GM12878 (cell line): ENCODE measurements at regions not wholly inside any gene's neighbourhood (a gene's known extent, or its start where the extent isn't known, plus 50 kb on each side); places are given as distances from the start of the nearest gene placed in this dataset.

Source experiments
- ESRRA ChIP-seq: IDR thresholded peaks from 2 replicates; pipeline ENCODE4 v1.6.1; 2012; ENCODE audit warnings: mild to moderate bottlenecking, low read length, improper control_type of control experiment
- POLR2AphosphoS5 ChIP-seq: IDR thresholded peaks from 2 replicates; pipeline ENCODE4 v1.6.1; 2011; ENCODE audit warnings: mild to moderate bottlenecking, low read length, inconsistent platforms
- RAD51 ChIP-seq: fragments of 450-650 bp; IDR thresholded peaks from 2 replicates; pipeline ENCODE4 v1.6.1; 2016; ENCODE audit warnings: moderate library complexity, mild to moderate bottlenecking, inconsistent platforms

DNA sequence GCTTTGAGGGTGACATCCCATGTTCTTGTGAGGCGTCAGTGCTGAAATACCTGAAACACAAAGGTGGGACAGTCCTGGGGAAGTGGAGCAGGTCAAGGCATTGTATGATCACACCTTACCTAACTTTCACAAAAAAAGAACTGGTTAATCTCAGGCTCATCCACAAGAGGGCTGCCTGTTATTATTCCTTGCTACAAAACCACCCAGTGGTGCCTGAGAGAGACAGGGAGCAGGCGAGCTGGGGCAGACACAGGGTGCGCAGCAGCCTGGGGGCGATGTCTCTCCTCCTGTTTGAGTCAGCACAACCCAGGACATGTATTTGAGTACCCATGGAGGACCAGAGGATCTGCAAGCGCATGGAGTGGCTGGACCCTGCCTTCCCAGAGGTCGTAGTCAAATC is 316.8 kb upstream of the ATP10A start:
- TF ChIP-seq RAD51 (no peak), ESRRA (no peak), POLR2AphosphoS5 (no peak)
